Keratinocyte (primary cell): ENCODE measurements at regions not wholly inside any gene's neighbourhood (a gene's known extent, or its start where the extent isn't known, plus 50 kb on each side); places are given as distances from the start of the nearest gene placed in this dataset.

Experiments used
- DNase-seq: peaks from one replicate; pipeline ENCODE4 v3.0.0-alpha.2; 2011; ENCODE audit warnings: low read depth, missing footprints, low spot score
- FAIRE-seq: peaks from 2 replicates; lab custom pipeline; 2011; peaks lifted over from hg19 to GRCh38; lab: Jason Lieb, UNC
- H2AFZ ChIP-seq: 2 replicates; pipeline ENCODE4 v1.6.0; 2012; ENCODE audit warnings: low read length, control low read depth, inconsistent platforms; ENCODE audit not compliant: control insufficient read depth
- H3K27ac ChIP-seq: 2 replicates; pipeline ENCODE4 v1.5.1; 2011; ENCODE audit warnings: low read length; ENCODE audit not compliant: control insufficient read depth, insufficient read depth
- H3K27me3 ChIP-seq: 3 replicates; pipeline ENCODE4 v1.6.0; 2011; ENCODE audit warnings: low read length; ENCODE audit not compliant: control insufficient read depth, insufficient read depth; ENCODE audit errors: extremely low read depth
- H3K36me3 ChIP-seq, 2 experiments: 2 replicates in 1 of 2; 3 replicates in 1 of 2; pipeline ENCODE4 v1.5.1; 2011; ENCODE audit warnings: low read length in 2 of 2, mild to moderate bottlenecking in 1 of 2; ENCODE audit not compliant: control insufficient read depth in 2 of 2, insufficient read depth in 2 of 2; ENCODE audit errors: extremely low read depth in 1 of 2
- H3K4me1 ChIP-seq: 3 replicates; pipeline ENCODE4 v1.5.1; 2011; ENCODE audit warnings: low read length; ENCODE audit not compliant: control insufficient read depth, insufficient read depth; ENCODE audit errors: extremely low read depth
- H3K4me2 ChIP-seq: 3 replicates; pipeline ENCODE4 v1.6.0; 2011; ENCODE audit warnings: low read depth, low read length; ENCODE audit not compliant: control insufficient read depth, insufficient read depth; ENCODE audit errors: extremely low read depth
- H3K4me3 ChIP-seq, 3 experiments: fragments of 200-600 bp in 1 of 3; sonication (generic) in 1 of 3; 2 replicates in 2 of 3; 3 replicates in 1 of 3; pipeline ENCODE4 v1.5.1; 2011 to 2016; ENCODE audit warnings: low read length in 3 of 3, mild to moderate bottlenecking in 3 of 3, control low read depth in 2 of 3, inconsistent platforms in 1 of 3, low read depth in 1 of 3, mixed read lengths in 1 of 3, mixed run types in 1 of 3, moderate library complexity in 1 of 3; ENCODE audit not compliant: control insufficient read depth in 2 of 3, insufficient read depth in 2 of 3; ENCODE audit errors: extremely low read depth in 1 of 3
- H3K79me2 ChIP-seq: 2 replicates; pipeline ENCODE4 v1.6.0; 2012; ENCODE audit warnings: low read length; ENCODE audit not compliant: control insufficient read depth, insufficient read depth
- H3K9ac ChIP-seq: 3 replicates; pipeline ENCODE4 v1.6.0; 2011; ENCODE audit warnings: low read length; ENCODE audit not compliant: control insufficient read depth, insufficient read depth; ENCODE audit errors: extremely low read depth
- H3K9me1 ChIP-seq: 3 replicates; pipeline ENCODE4 v1.6.0; 2011; ENCODE audit warnings: low read length; ENCODE audit not compliant: control insufficient read depth, insufficient read depth; ENCODE audit errors: extremely low read depth
- H3K9me3 ChIP-seq: 2 replicates; pipeline ENCODE4 v1.5.1; 2012; ENCODE audit warnings: low read depth, low read length; ENCODE audit not compliant: control insufficient read depth
- H4K20me1 ChIP-seq: 3 replicates; pipeline ENCODE4 v1.6.0; 2011; ENCODE audit warnings: low read length; ENCODE audit not compliant: control insufficient read depth, insufficient read depth; ENCODE audit errors: extremely low read depth
- EZH2 ChIP-seq: IDR thresholded peaks from one replicate; pipeline ENCODE4 v1.6.1; 2012; ENCODE audit warnings: inconsistent platforms, mild to moderate bottlenecking, low read length, moderate library complexity
- dilution Hi-C: fragments of 300-500 bp; cut with MboI; formaldehyde crosslinking; loops from one replicate; pipeline ENCODE4 v1.7.0; 2020; ENCODE audit warnings: low sequenced_read_pairs; ENCODE audit not compliant: extremely low pct_ligation_motif_present
- TF ChIP-seq, protein P1 (sequence below), 3 experiments: IDR thresholded peaks in 1 of 3; conservative IDR thresholded peaks in 1 of 3; optimal IDR thresholded peaks in 1 of 3; 2 replicates in 2 of 3; 3 replicates in 1 of 3; pipeline versions ENCODE3 to v1.5.1; 2011; ENCODE audit warnings: low read length in 3 of 3, mild to moderate bottlenecking in 3 of 3, moderate library complexity in 2 of 3, control low read depth in 1 of 3, inconsistent platforms in 1 of 3; ENCODE audit not compliant: insufficient read depth in 2 of 3; ENCODE audit errors: extremely low read depth in 1 of 3

DNA sequence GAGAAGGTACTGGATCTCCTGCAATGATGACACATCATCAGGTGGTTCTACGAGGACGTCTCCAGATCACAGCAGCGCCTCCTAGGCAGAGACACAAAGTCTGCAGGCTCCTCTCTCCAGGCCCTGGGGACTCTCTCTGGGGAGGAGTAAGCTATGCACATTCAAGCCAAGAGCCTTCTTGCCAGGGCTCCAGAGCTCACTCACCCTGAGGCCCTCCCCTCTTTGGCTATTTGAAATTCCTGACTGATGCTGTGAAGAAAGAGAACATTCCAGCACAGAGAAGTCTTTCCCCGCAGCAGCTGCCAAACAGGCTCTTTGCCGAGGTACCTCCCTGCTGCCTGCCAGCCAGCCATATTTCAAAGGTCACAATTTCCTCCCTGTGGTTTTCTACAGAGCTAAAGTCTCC lies 204.9 kb downstream of the CSNK2A3 start:
- Histone ChIP-seq H3K4me2 (no peak overlapping the region), H2AFZ (no peak overlapping the region), H3K36me3 (no peaks in the 10 kb centered on the region), H3K79me2 (no peaks in the 10 kb centered on the region), H3K4me1 (no peaks in the 10 kb centered on the region), H3K9ac (no peak overlapping the region), H4K20me1 (no peaks in the 10 kb centered on the region), H3K9me1 (no peaks in the 10 kb centered on the region), H3K4me3 (no peak overlapping the region), H3K27ac (no peak overlapping the region), H3K27me3 (peaks cover 2% of the 10 kb centered on the region), H3K9me3 (no peaks in the 10 kb centered on the region)
- DNase-seq: peak; percentile 19
- no peak for TF ChIP-seq EZH2
- TF ChIP-seq, protein P1, sequence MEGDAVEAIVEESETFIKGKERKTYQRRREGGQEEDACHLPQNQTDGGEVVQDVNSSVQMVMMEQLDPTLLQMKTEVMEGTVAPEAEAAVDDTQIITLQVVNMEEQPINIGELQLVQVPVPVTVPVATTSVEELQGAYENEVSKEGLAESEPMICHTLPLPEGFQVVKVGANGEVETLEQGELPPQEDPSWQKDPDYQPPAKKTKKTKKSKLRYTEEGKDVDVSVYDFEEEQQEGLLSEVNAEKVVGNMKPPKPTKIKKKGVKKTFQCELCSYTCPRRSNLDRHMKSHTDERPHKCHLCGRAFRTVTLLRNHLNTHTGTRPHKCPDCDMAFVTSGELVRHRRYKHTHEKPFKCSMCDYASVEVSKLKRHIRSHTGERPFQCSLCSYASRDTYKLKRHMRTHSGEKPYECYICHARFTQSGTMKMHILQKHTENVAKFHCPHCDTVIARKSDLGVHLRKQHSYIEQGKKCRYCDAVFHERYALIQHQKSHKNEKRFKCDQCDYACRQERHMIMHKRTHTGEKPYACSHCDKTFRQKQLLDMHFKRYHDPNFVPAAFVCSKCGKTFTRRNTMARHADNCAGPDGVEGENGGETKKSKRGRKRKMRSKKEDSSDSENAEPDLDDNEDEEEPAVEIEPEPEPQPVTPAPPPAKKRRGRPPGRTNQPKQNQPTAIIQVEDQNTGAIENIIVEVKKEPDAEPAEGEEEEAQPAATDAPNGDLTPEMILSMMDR (optimal IDR thresholded peaks at IDR 0.05 in 1 of 3, IDR thresholded peaks at IDR 0.05 in 1 of 3, conservative IDR thresholded peaks at IDR 0.05 in 1 of 3; ENCODE audit: extremely low read depth in 1 of 3, insufficient read depth in 2 of 3, low read length in 3 of 3): peak; percentile 62 to 76 (median 66)
- dilution Hi-C loops: no loop called here
- no peak for FAIRE-seq

DNA sequence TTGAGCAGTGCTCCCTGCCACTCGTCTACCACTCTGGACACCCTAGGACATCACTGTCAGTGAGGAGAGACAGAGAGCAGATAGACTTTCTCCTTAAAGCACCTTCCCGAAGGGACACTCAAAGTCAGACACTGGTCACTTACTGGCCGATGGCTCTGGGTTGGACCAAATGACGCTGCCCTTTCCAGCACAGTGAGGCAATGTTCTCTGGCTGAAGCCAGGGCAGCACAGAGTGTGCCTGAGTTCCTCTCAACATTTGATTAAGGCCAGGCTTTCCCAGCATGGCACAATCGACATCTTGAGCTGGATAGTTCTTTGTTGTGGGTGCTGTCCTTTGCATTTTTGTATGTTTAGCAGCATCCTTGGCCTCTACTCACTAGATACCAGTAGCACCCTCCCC lies 206.2 kb downstream of the CSNK2A3 start:
- H3K27me3 ChIP-seq: no peaks in the 10 kb centered on the region
- no peak overlapping the region for H3K9ac ChIP-seq
- no peaks in the 10 kb centered on the region for H3K79me2 ChIP-seq
- DNase-seq (no peak), FAIRE-seq (no peak)
- H3K9me3 ChIP-seq: no peaks in the 10 kb centered on the region
- no peak overlapping the region for H2AFZ ChIP-seq
- H3K27ac ChIP-seq: no peak overlapping the region
- H3K36me3 ChIP-seq: no peaks in the 10 kb centered on the region
- TF ChIP-seq, protein P1 (optimal IDR thresholded peaks at IDR 0.05 in 1 of 3, IDR thresholded peaks at IDR 0.05 in 1 of 3, conservative IDR thresholded peaks at IDR 0.05 in 1 of 3; ENCODE audit: extremely low read depth in 1 of 3, insufficient read depth in 2 of 3, low read length in 3 of 3): no peak
- no peak for TF ChIP-seq EZH2
- no peaks in the 10 kb centered on the region for H4K20me1 ChIP-seq
- H3K4me1 ChIP-seq: no peaks in the 10 kb centered on the region
- dilution Hi-C loops: no loop called here
- H3K4me3 ChIP-seq: no peak overlapping the region
- no peak overlapping the region for H3K4me2 ChIP-seq
- no peaks in the 10 kb centered on the region for H3K9me1 ChIP-seq
